ENCODE measurements at regions not wholly inside any gene's neighbourhood (a gene's known extent, or its start where the extent isn't known, plus 50 kb on each side); places are given as distances from the start of the nearest gene placed in this dataset.

DNA sequence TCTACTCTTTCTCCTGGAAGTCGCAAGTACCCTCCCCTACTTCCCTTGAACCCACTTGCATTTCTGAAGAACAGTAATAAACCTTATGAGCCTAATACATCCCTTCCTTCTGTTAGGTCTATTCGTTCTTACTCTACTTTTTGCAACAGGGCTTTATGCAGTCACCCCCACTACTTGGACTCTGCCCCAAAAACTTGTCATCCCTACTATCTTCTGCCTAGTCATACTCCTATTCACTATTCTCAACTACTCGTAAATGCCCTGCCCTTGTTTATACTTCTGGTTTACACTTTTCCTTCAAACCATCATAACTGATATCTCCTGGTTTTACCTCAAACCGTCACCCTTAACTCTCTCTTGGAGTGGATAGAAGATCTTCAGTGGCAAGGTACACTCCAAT is 55.2 kb upstream of the SLIT2 start:
- no peaks in the 10 kb centered on the region for H3K36me3 ChIP-seq (replicated peaks in 1 of 2; ENCODE audit: control insufficient read depth in 1 of 2, insufficient read depth in 2 of 2, low read length in 1 of 2)
- no peaks in the 10 kb centered on the region for H3K9me2 ChIP-seq
- H3K79me2 ChIP-seq (ENCODE audit: insufficient read depth), result no peaks in the 10 kb centered on the region
- H3F3A ChIP-seq (replicated peaks; ENCODE audit: insufficient read depth), result peaks cover 36% of the 10 kb centered on the region
- peaks cover 3 to 34% of the 10 kb centered on the region in 2 experiments for H3K4me1 ChIP-seq (ENCODE audit: control insufficient read depth in 1 of 2, insufficient read depth in 2 of 2, low read depth in 1 of 2, low read length in 1 of 2)
- no peak for TF ChIP-seq FOSL2 (IDR thresholded peaks at IDR 0.05; ENCODE audit: borderline replicate concordance, low read depth)
- TF ChIP-seq, protein P1, sequence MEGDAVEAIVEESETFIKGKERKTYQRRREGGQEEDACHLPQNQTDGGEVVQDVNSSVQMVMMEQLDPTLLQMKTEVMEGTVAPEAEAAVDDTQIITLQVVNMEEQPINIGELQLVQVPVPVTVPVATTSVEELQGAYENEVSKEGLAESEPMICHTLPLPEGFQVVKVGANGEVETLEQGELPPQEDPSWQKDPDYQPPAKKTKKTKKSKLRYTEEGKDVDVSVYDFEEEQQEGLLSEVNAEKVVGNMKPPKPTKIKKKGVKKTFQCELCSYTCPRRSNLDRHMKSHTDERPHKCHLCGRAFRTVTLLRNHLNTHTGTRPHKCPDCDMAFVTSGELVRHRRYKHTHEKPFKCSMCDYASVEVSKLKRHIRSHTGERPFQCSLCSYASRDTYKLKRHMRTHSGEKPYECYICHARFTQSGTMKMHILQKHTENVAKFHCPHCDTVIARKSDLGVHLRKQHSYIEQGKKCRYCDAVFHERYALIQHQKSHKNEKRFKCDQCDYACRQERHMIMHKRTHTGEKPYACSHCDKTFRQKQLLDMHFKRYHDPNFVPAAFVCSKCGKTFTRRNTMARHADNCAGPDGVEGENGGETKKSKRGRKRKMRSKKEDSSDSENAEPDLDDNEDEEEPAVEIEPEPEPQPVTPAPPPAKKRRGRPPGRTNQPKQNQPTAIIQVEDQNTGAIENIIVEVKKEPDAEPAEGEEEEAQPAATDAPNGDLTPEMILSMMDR (IDR thresholded peaks at IDR 0.05), result no peak
- TF ChIP-seq CHD2 (IDR thresholded peaks at IDR 0.05; ENCODE audit: low read length, partially characterized antibody), result no peak
- TF ChIP-seq, protein P2, sequence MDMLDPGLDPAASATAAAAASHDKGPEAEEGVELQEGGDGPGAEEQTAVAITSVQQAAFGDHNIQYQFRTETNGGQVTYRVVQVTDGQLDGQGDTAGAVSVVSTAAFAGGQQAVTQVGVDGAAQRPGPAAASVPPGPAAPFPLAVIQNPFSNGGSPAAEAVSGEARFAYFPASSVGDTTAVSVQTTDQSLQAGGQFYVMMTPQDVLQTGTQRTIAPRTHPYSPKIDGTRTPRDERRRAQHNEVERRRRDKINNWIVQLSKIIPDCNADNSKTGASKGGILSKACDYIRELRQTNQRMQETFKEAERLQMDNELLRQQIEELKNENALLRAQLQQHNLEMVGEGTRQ (IDR thresholded peaks at IDR 0.05; ENCODE audit: borderline replicate concordance, low read depth, low read length), result no peak
- TF ChIP-seq MXI1 (IDR thresholded peaks at IDR 0.05; ENCODE audit: low read depth, low read length), result no peak
- TF ChIP-seq POLR2AphosphoS5 (IDR thresholded peaks at IDR 0.05; ENCODE audit: low read depth, low read length), result no peak
- no peak for TF ChIP-seq JUND (IDR thresholded peaks at IDR 0.05)
- no peak for TF ChIP-seq GATA2 (CRISPR knock-in tag; IDR thresholded peaks at IDR 0.05)
- TF ChIP-seq MEF2A (IDR thresholded peaks at IDR 0.05; ENCODE audit: borderline replicate concordance, low read depth), result no peak
- TF ChIP-seq NFIC (IDR thresholded peaks at IDR 0.05; ENCODE audit: borderline replicate concordance), result no peak
- TF ChIP-seq RFX5 (IDR thresholded peaks at IDR 0.05; ENCODE audit: low read length), result no peak
- TF ChIP-seq, protein P3, sequence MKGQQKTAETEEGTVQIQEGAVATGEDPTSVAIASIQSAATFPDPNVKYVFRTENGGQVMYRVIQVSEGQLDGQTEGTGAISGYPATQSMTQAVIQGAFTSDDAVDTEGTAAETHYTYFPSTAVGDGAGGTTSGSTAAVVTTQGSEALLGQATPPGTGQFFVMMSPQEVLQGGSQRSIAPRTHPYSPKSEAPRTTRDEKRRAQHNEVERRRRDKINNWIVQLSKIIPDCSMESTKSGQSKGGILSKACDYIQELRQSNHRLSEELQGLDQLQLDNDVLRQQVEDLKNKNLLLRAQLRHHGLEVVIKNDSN (IDR thresholded peaks at IDR 0.05; ENCODE audit: borderline replicate concordance, low read depth), result no peak
- no peak for TF ChIP-seq TAF1 (IDR thresholded peaks at IDR 0.05; ENCODE audit: borderline replicate concordance, low read depth, low read length)
- no peak for TF ChIP-seq ELF1 (IDR thresholded peaks at IDR 0.05)
- no peak for TF ChIP-seq RAD21 (IDR thresholded peaks at IDR 0.05; ENCODE audit: low read length)
- TF ChIP-seq RCOR1 (IDR thresholded peaks at IDR 0.05; ENCODE audit: low read length), result no peak
- no peak for TF ChIP-seq NRF1 (IDR thresholded peaks at IDR 0.05; ENCODE audit: low read depth, low read length)
- TF ChIP-seq FOXJ3 (CRISPR knock-in tag; IDR thresholded peaks at IDR 0.05), result no peak
- TF ChIP-seq SMC3 (IDR thresholded peaks at IDR 0.05; ENCODE audit: low read depth, low read length), result no peak
- TF ChIP-seq, protein P4, sequence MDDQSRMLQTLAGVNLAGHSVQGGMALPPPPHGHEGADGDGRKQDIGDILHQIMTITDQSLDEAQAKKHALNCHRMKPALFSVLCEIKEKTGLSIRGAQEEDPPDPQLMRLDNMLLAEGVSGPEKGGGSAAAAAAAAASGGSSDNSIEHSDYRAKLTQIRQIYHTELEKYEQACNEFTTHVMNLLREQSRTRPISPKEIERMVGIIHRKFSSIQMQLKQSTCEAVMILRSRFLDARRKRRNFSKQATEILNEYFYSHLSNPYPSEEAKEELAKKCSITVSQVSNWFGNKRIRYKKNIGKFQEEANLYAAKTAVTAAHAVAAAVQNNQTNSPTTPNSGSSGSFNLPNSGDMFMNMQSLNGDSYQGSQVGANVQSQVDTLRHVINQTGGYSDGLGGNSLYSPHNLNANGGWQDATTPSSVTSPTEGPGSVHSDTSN (IDR thresholded peaks at IDR 0.05), result no peak
- peak overlapping the region in 1 of 2 experiments; percentile 94; a peak in 3 of 4 replicates for H3K27ac ChIP-seq (ENCODE audit: low read depth in 2 of 2, low read length in 1 of 2)
- no peak overlapping the region for H3K4me2 ChIP-seq
- no peak overlapping the region for H3K9ac ChIP-seq
- CTCF ChIA-PET, result no interaction called here
- POLR2A ChIA-PET, result no interaction called here
- no peak for DNase-seq
- H3K27me3 ChIP-seq (ENCODE audit: insufficient read depth), result no peaks in the 10 kb centered on the region
- WGBS (ENCODE audit: low lambda C conversion rate), result 87% methylated on average over 4 of the region's 4 CpGs
- no peak overlapping the region for H2AFZ ChIP-seq (ENCODE audit: low read depth)
- H4K20me1 ChIP-seq (ENCODE audit: insufficient read depth), result no peaks in the 10 kb centered on the region
- H3K9me3 ChIP-seq, result no peaks in the 10 kb centered on the region
- no peak overlapping the region for H3K4me3 ChIP-seq (ENCODE audit: low read depth in 2 of 2, low read length in 1 of 2)

Data from SK-N-SH (cell line).